GM20431 (cell line): ENCODE measurements at regions not wholly inside any gene's neighbourhood (a gene's known extent, or its start where the extent isn't known, plus 50 kb on each side); places are given as distances from the start of the nearest gene placed in this dataset.

Experiments used
- in situ Hi-C: fragments of 300-500 bp; cut with MseI, MboI; formaldehyde crosslinking; loops from one replicate; pipeline ENCODE4 v1.15.0; 2020; ENCODE audit warnings: low sequenced_read_pairs; ENCODE audit not compliant: unreplicated experiment

- in situ Hi-C loops: loop anchor here (5.0 kb wide), 1 partner anchor 54 kb away; no protein-coding TSS in a partner anchor
Measured at GRCh38 chr9:126556560-126557250, 57.0 kb upstream of the LMX1B start.

- in situ Hi-C loops: loop anchor here (5.0 kb wide), 1 partner anchor 56 kb away; no protein-coding TSS in a partner anchor
Measured at GRCh38 chr9:126558051-126558665, 55.6 kb upstream of the LMX1B start.

- in situ Hi-C loops: loop anchor here (5.0 kb wide), 1 partner anchor 57 kb away; no protein-coding TSS in a partner anchor
Measured at GRCh38 chr9:126559296-126559695, 54.4 kb upstream of the LMX1B start.

GRCh38 chr9:126561582-126561981 lies 52.1 kb upstream of the LMX1B start:
- in situ Hi-C loops: no loop called here

- in situ Hi-C loops: no loop called here
Measured at GRCh38 chr9:126563556-126563955, 50.2 kb upstream of the LMX1B start.
